Astrocyte (in vitro differentiated cells and primary cell): ENCODE measurements at regions not wholly inside any gene's neighbourhood (a gene's known extent, or its start where the extent isn't known, plus 50 kb on each side); places are given as distances from the start of the nearest gene placed in this dataset.

Source experiments
- DNase-seq: peaks from one replicate; pipeline ENCODE4 v3.0.0-alpha.2; 2010; ENCODE audit warnings: low read depth
- FAIRE-seq: peaks from 2 replicates; lab custom pipeline; 2011; peaks lifted over from hg19 to GRCh38; lab: Jason Lieb, UNC
- H2AFZ ChIP-seq: 2 replicates; pipeline ENCODE4 v1.6.0; 2012; ENCODE audit warnings: low read depth, low read length, inconsistent platforms
- H3K27ac ChIP-seq: 2 replicates; pipeline ENCODE4 v1.5.1; 2011; ENCODE audit warnings: low read depth, low read length, inconsistent platforms
- H3K27me3 ChIP-seq: 2 replicates; pipeline ENCODE4 v1.6.0; 2011; ENCODE audit warnings: low read length, inconsistent platforms; ENCODE audit not compliant: insufficient read depth
- H3K36me3 ChIP-seq: 2 replicates; pipeline ENCODE4 v1.5.1; 2011; ENCODE audit warnings: low read length, inconsistent platforms; ENCODE audit not compliant: insufficient read depth
- H3K4me1 ChIP-seq: 2 replicates; pipeline ENCODE4 v1.5.1; 2011; ENCODE audit warnings: low read length, inconsistent platforms; ENCODE audit not compliant: insufficient read depth
- H3K4me2 ChIP-seq: 2 replicates; pipeline ENCODE4 v1.6.0; 2012; ENCODE audit warnings: low read length, inconsistent platforms
- H3K4me3 ChIP-seq: 2 replicates; pipeline ENCODE4 v1.5.1; 2011; ENCODE audit warnings: low read depth, mild to moderate bottlenecking, low read length, inconsistent platforms; ENCODE audit not compliant: insufficient read depth
- H3K79me2 ChIP-seq: 2 replicates; pipeline ENCODE4 v1.6.0; 2012; ENCODE audit warnings: mild to moderate bottlenecking, low read length, inconsistent platforms; ENCODE audit not compliant: insufficient read depth
- H3K9ac ChIP-seq: 2 replicates; pipeline ENCODE4 v1.6.0; 2012; ENCODE audit warnings: mild to moderate bottlenecking, low read length, inconsistent platforms
- H3K9me3 ChIP-seq: 2 replicates; pipeline ENCODE4 v1.5.1; 2012; ENCODE audit warnings: low read depth, mild to moderate bottlenecking, low read length, inconsistent platforms; ENCODE audit not compliant: insufficient read depth
- H4K20me1 ChIP-seq: 2 replicates; pipeline ENCODE4 v1.6.0; 2012; ENCODE audit warnings: low read length, inconsistent platforms; ENCODE audit not compliant: insufficient read depth
- H3K27ac Mint-ChIP-seq: one replicate; pipeline ENCODE4 v1.8.0; 2021; ENCODE audit warnings: mild to moderate bottlenecking, mixed read lengths; ENCODE audit not compliant: unreplicated experiment
- H3K27me3 Mint-ChIP-seq: one replicate; pipeline ENCODE4 v1.8.0; 2021; ENCODE audit warnings: low read depth, mixed read lengths; ENCODE audit not compliant: unreplicated experiment
- H3K36me3 Mint-ChIP-seq: one replicate; pipeline ENCODE4 v1.8.0; 2021; ENCODE audit warnings: low read depth, mixed read lengths; ENCODE audit not compliant: unreplicated experiment
- H3K4me1 Mint-ChIP-seq: one replicate; pipeline ENCODE4 v1.8.0; 2021; ENCODE audit warnings: low read depth, mixed read lengths; ENCODE audit not compliant: unreplicated experiment
- H3K4me3 Mint-ChIP-seq: one replicate; pipeline ENCODE4 v1.8.0; 2021; ENCODE audit warnings: mild to moderate bottlenecking, moderate library complexity, mixed read lengths; ENCODE audit not compliant: unreplicated experiment
- H3K9me3 Mint-ChIP-seq: one replicate; pipeline ENCODE4 v1.8.0; 2021; ENCODE audit warnings: mild to moderate bottlenecking, mixed read lengths; ENCODE audit not compliant: unreplicated experiment
- CTCF ChIP-seq: IDR thresholded peaks from 2 replicates; pipeline ENCODE4 v1.5.1; 2011; ENCODE audit warnings: low read depth, mild to moderate bottlenecking, inconsistent platforms, low read length, moderate library complexity; ENCODE audit not compliant: insufficient read depth
- EZH2 ChIP-seq: IDR thresholded peaks from 2 replicates; pipeline ENCODE4 v1.6.1; 2012; ENCODE audit warnings: mild to moderate bottlenecking, low read length, inconsistent platforms; ENCODE audit not compliant: insufficient read depth

- H3K27ac Mint-ChIP-seq: peak overlapping the region; percentile 80
These were observed 221.8 kb downstream of the KIT start for GRCh38 chr4:54879576-54879975.

DNA sequence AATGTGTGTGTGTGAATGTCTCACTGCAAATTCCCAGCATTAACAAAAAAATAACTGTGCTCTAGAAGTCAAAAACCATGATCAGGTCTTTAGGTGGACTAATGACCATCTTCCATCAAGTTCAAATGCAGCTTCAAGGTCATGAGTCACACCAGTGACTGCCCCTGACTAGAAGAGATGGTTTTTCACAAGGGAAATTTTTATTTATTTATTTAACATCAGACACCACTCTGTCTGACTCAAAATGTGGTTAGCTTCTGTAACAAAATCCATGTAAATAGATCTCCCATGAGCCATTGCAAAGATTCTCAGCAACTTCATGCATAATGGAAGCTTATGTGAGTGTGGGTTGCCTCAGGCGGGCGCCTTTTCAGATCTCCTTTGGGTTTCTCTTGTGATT, 219.2 kb downstream of the KIT start:
- Mint-ChIP-seq H3K27me3 (no peaks in the 10 kb centered on the region), H3K9me3 (no peaks in the 10 kb centered on the region), H3K4me1 (peaks cover 43% of the 10 kb centered on the region), H3K36me3 (no peaks in the 10 kb centered on the region), H3K27ac (peak overlapping the region; percentile 93), H3K4me3 (no peak overlapping the region)
- no peak for TF ChIP-seq CTCF
- no peak for TF ChIP-seq EZH2
- no peak overlapping the region for H3K4me3 ChIP-seq
- H3K4me2 ChIP-seq: no peak overlapping the region
- no peaks in the 10 kb centered on the region for H3K9me3 ChIP-seq
- H3K79me2 ChIP-seq: no peaks in the 10 kb centered on the region
- H3K4me1 ChIP-seq: peaks cover 9% of the 10 kb centered on the region
- no peaks in the 10 kb centered on the region for H4K20me1 ChIP-seq
- FAIRE-seq: peak; percentile 52
- H3K36me3 ChIP-seq: no peaks in the 10 kb centered on the region
- no peak overlapping the region for H2AFZ ChIP-seq
- no peaks in the 10 kb centered on the region for H3K27me3 ChIP-seq
- no peak overlapping the region for H3K9ac ChIP-seq
- no peak overlapping the region for H3K27ac ChIP-seq
- DNase-seq: peak; percentile 56

More at GRCh38 chr4:54879576-54879975, 221.8 kb downstream of the KIT start:
- Histone ChIP-seq H3K79me2 (no peaks in the 10 kb centered on the region), H2AFZ (no peak overlapping the region), H4K20me1 (no peaks in the 10 kb centered on the region), H3K9ac (no peak overlapping the region), H3K4me2 (peak overlapping the region; percentile 50), H3K27me3 (no peaks in the 10 kb centered on the region), H3K27ac (peak overlapping the region; percentile 62), H3K9me3 (no peaks in the 10 kb centered on the region), H3K4me3 (no peak overlapping the region), H3K4me1 (peaks cover 9% of the 10 kb centered on the region), H3K36me3 (no peaks in the 10 kb centered on the region)
- no peaks in the 10 kb centered on the region for H3K9me3 Mint-ChIP-seq
- no peak overlapping the region for H3K4me3 Mint-ChIP-seq
- TF ChIP-seq CTCF (no peak), EZH2 (no peak)
- H3K27me3 Mint-ChIP-seq: no peaks in the 10 kb centered on the region
- FAIRE-seq (no peak), DNase-seq (peak; percentile 68)
- peaks cover 58% of the 10 kb centered on the region for H3K4me1 Mint-ChIP-seq
- H3K36me3 Mint-ChIP-seq: no peaks in the 10 kb centered on the region

DNA sequence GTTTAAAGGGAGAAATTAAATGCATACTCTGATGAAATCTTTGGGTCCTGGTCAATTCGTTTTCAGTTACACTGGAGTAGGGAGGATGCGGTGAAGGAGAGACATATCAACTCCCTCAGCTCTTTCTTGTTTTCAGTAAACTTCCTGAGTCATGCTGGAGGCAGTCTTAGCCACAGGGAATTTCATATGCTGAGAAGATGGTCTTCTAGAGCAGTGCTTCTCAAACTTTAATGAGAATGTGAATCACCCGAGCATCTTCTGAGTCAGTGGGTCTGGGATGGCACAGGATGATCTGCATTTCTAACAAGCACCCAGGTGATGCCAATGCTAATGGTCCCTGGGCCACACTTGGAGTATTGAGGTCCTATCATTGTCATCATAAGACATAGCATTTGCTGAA, 214.5 kb downstream of the KIT start:
- Mint-ChIP-seq H3K4me3 (no peak overlapping the region), H3K36me3 (no peaks in the 10 kb centered on the region), H3K9me3 (peaks cover 2% of the 10 kb centered on the region), H3K27me3 (no peaks in the 10 kb centered on the region), H3K27ac (no peak overlapping the region), H3K4me1 (peaks cover 9% of the 10 kb centered on the region)
- no peaks in the 10 kb centered on the region for H3K9me3 ChIP-seq
- H4K20me1 ChIP-seq: no peaks in the 10 kb centered on the region
- DNase-seq (peak; percentile 2), FAIRE-seq (peak; percentile 73)
- H2AFZ ChIP-seq: no peak overlapping the region
- no peak overlapping the region for H3K4me3 ChIP-seq
- no peaks in the 10 kb centered on the region for H3K4me1 ChIP-seq
- no peak overlapping the region for H3K9ac ChIP-seq
- no peak overlapping the region for H3K4me2 ChIP-seq
- H3K27me3 ChIP-seq: no peaks in the 10 kb centered on the region
- TF ChIP-seq CTCF (no peak), EZH2 (no peak)
- no peaks in the 10 kb centered on the region for H3K79me2 ChIP-seq
- H3K36me3 ChIP-seq: no peaks in the 10 kb centered on the region
- no peak overlapping the region for H3K27ac ChIP-seq
